ENCODE measurements at regions not wholly inside any gene's neighbourhood (a gene's known extent, or its start where the extent isn't known, plus 50 kb on each side); places are given as distances from the start of the nearest gene placed in this dataset.

GRCh38 chrX:69228732-69229131, 63.5 kb upstream of the PJA1 start:
- no peak for DNase-seq (ENCODE audit: low read depth)

- DNase-seq (ENCODE audit: low read depth), result no peak
Observed at GRCh38 chrX:69226459-69227158, 61.4 kb upstream of the PJA1 start.

- DNase-seq (ENCODE audit: low read depth), result peak; percentile 58
Observed at GRCh38 chrX:69222103-69223090, 57.1 kb upstream of the PJA1 start.

- no peak for DNase-seq (ENCODE audit: low read depth)
Observed at GRCh38 chrX:69221239-69222102, 56.2 kb upstream of the PJA1 start.

GRCh38 chrX:69218407-69218997, 53.2 kb upstream of the PJA1 start:
- no peak for DNase-seq (ENCODE audit: low read depth)

- no peak for DNase-seq (ENCODE audit: low read depth)
Observed at GRCh38 chrX:69216911-69217310, 51.7 kb upstream of the PJA1 start.

GRCh38 chrX:69216446-69216845, 51.2 kb upstream of the PJA1 start:
- no peak for DNase-seq (ENCODE audit: low read depth)

- no peak for DNase-seq (ENCODE audit: low read depth)
Observed at GRCh38 chrX:69215161-69215875, 50.1 kb upstream of the PJA1 start.
